OCI-LY7 (cell line): ENCODE measurements at regions not wholly inside any gene's neighbourhood (a gene's known extent, or its start where the extent isn't known, plus 50 kb on each side); places are given as distances from the start of the nearest gene placed in this dataset.

Experiments
- BruUV-seq: library from RNA; stranded (reverse); fragments of 400-500 nt; replicated peaks from 2 replicates; lab custom pipeline; 2021; lab: Mats Ljungman, UMichigan
- CTCF ChIA-PET: fragments of 300-600 bp; sonication (Branson Sonifier 250); formaldehyde crosslinking; loops from one replicate; lab custom pipeline; 2022; ENCODE audit warnings: antibody characterized with exemption; ENCODE audit not compliant: unreplicated experiment; lab: Charles Lee
- POLR2A ChIA-PET: fragments of 300-600 bp; sonication (Branson Sonifier 250); formaldehyde crosslinking; loops from one replicate; lab custom pipeline; 2022; ENCODE audit warnings: antibody characterized with exemption; lab: Charles Lee
- DNase-seq: peaks from one replicate; pipeline ENCODE4 v3.0.0-alpha.2; 2015; ENCODE audit warnings: low spot score
- H2AFZ ChIP-seq: fragments of 200-600 bp; sonication (generic), shearing (Covaris generic); 2 replicates; pipeline ENCODE4 v1.6.1; 2014; ENCODE audit warnings: mild to moderate bottlenecking, antibody characterized with exemption, low read length, moderate library complexity
- H3K27ac ChIP-seq: fragments of 200-600 bp; sonication (generic); 2 replicates; pipeline ENCODE4 v1.5.1; 2014; ENCODE audit warnings: mixed run types, low read depth, mild to moderate bottlenecking, moderate library complexity, low read length, inconsistent platforms; ENCODE audit not compliant: poor library complexity, severe bottlenecking
- H3K36me3 ChIP-seq: fragments of 200-600 bp; sonication (generic); 2 replicates; pipeline ENCODE4 v1.6.1; 2014; ENCODE audit warnings: mild to moderate bottlenecking, antibody characterized with exemption, low read length, moderate library complexity, mixed read lengths; ENCODE audit not compliant: insufficient read depth
- H3K4me1 ChIP-seq: fragments of 200-600 bp; sonication (generic); 2 replicates; pipeline ENCODE4 v1.5.1; 2014; ENCODE audit warnings: mild to moderate bottlenecking, low read length; ENCODE audit not compliant: insufficient read depth, poor library complexity, severe bottlenecking
- H3K4me2 ChIP-seq: fragments of 200-600 bp; sonication (generic); 2 replicates; pipeline ENCODE4 v1.6.1; 2014; ENCODE audit warnings: mild to moderate bottlenecking, low read length
- H3K4me3 ChIP-seq: fragments of 200-600 bp; sonication (generic); 2 replicates; pipeline ENCODE4 v1.5.1; 2014; ENCODE audit warnings: mild to moderate bottlenecking, low read depth, low read length; ENCODE audit not compliant: poor library complexity, severe bottlenecking
- H3K79me2 ChIP-seq: fragments of 200-600 bp; sonication (generic); 2 replicates; pipeline ENCODE4 v1.6.1; 2016; ENCODE audit warnings: low read depth, mild to moderate bottlenecking, low read length, moderate library complexity, mixed read lengths; ENCODE audit not compliant: insufficient read depth
- H3K9me2 ChIP-seq: fragments of 200-600 bp; sonication (generic); 2 replicates; pipeline ENCODE4 v1.6.1; 2016; ENCODE audit warnings: mild to moderate bottlenecking, low read length, mixed read lengths; ENCODE audit not compliant: insufficient read depth
- H3K9me3 ChIP-seq: fragments of 200-600 bp; sonication (generic); 2 replicates; pipeline ENCODE4 v1.6.1; 2014; ENCODE audit warnings: mild to moderate bottlenecking, mixed run types, low read length, mixed read lengths
- H4K20me1 ChIP-seq: fragments of 200-600 bp; sonication (generic); 2 replicates; pipeline ENCODE4 v1.6.1; 2014; ENCODE audit warnings: mild to moderate bottlenecking, antibody characterized with exemption, low read length, moderate library complexity, mixed read lengths; ENCODE audit not compliant: insufficient read depth
- EZH2phosphoT487 ChIP-seq: fragments of 200-600 bp; sonication (generic); IDR thresholded peaks from 2 replicates; pipeline ENCODE4 v1.6.1; 2018; ENCODE audit warnings: low read depth, borderline replicate concordance, mild to moderate bottlenecking, mixed run types, antibody characterized with exemption, low read length, moderate library complexity, mixed read lengths
- intact Hi-C: fragments of 100-400 bp; cut with micrococcal nuclease; formaldehyde crosslinking; loops from one replicate; pipeline ENCODE4 v1.10.0; 2022; ENCODE audit not compliant: unreplicated experiment
- TF ChIP-seq, protein P1 (sequence below): fragments of 200-600 bp; sonication (generic); conservative IDR thresholded peaks from 2 replicates; pipeline ENCODE4 v1.5.1; 2014; ENCODE audit warnings: mild to moderate bottlenecking, antibody characterized with exemption, low read length, moderate library complexity, mixed read lengths

DNA sequence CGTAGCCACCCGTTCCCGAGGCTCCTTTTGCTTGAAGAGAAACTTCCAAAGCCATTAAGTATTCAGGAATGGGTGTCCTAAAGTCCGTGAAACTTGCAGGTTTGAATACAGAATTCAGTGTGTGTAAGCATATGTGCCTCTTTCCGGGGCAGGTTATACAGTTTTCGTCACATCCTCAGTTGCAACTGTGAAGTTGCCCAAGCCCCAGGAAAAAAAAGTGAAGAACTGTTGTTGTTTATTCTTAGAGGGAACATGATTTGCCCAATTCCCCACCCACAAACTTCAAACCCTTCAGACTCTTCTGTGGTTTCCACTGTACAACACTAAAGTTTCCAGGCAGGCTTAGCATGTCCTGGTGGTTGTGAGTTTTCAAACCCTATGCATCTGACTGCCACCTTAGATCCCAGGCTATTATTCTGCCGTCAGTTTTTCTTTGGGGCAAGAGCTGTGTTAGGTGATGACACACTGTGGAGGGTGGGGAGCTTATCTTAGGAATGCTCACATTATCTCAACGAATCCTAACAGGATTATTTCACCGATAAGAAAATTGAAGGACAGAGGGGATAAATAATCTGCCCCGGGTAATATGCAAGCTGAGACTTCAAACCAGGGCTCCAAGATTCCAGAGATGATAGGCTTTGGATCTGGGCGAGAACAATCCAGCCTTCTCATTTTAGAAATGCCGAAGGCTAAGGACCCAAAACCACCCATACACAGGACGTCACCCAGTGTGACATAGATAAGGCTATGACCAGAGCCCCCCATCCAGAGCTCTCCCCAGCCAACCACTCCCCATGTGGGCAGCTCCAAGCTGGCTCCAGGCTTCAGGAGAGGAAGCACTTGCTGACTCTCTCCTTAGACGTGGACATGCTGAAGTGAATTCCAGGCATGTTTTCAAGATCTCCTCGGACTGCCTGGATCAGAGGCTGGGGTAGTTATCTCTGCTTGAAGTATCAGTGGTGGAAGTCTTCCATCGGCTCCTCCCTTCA is 81.7 kb upstream of the AFDN start:
- BruUV-seq: no TSS peak
- CTCF ChIA-PET: no interaction called here

DNA sequence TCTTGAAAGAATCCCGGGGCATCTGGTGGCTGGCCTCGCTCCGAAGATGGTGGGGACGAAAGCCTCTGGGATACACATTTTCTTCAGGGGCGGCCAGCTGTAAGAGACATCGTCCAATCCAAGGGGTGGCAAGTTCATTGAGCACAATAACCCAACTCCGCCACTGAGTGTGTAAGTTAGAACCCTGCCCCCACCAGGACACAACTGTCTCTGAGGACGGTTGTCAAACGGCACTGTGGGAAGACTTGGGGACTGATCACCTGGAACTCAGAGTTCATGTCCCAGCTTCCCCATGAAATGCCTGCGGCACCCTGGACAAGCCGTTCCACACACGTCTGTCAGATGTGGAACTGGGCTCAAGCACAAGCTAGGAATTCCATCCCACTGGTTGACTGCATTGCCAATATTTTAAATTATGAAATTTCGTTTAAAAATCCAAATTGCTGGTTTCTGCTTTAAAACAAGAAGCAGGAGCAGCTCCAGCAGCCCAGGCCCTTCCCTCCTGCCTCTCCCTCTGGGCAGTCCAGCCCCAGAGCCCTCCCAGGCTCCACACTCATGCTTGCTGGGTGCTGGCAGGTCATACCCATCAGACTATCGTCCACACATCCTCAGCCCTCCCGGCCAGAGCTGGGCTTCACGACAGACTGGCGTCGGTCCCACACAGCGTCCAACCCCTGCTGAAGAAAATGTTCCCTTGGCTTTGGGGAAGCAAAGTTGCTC is 80.9 kb upstream of the AFDN start:
- no peaks in the 10 kb centered on the region for H3K4me1 ChIP-seq
- H3K4me3 ChIP-seq: no peak overlapping the region
- H3K27ac ChIP-seq: no peak overlapping the region
- ChIA-PET POLR2A (no interaction called here), CTCF (no interaction called here)
- H3K79me2 ChIP-seq: no peaks in the 10 kb centered on the region
- no peaks in the 10 kb centered on the region for H4K20me1 ChIP-seq
- H2AFZ ChIP-seq: no peak overlapping the region
- no peak for DNase-seq
- no peaks in the 10 kb centered on the region for H3K9me2 ChIP-seq
- no peaks in the 10 kb centered on the region for H3K9me3 ChIP-seq
- H3K36me3 ChIP-seq: no peaks in the 10 kb centered on the region
- TF ChIP-seq EZH2phosphoT487: no peak
- TF ChIP-seq, protein P1, sequence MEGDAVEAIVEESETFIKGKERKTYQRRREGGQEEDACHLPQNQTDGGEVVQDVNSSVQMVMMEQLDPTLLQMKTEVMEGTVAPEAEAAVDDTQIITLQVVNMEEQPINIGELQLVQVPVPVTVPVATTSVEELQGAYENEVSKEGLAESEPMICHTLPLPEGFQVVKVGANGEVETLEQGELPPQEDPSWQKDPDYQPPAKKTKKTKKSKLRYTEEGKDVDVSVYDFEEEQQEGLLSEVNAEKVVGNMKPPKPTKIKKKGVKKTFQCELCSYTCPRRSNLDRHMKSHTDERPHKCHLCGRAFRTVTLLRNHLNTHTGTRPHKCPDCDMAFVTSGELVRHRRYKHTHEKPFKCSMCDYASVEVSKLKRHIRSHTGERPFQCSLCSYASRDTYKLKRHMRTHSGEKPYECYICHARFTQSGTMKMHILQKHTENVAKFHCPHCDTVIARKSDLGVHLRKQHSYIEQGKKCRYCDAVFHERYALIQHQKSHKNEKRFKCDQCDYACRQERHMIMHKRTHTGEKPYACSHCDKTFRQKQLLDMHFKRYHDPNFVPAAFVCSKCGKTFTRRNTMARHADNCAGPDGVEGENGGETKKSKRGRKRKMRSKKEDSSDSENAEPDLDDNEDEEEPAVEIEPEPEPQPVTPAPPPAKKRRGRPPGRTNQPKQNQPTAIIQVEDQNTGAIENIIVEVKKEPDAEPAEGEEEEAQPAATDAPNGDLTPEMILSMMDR: no peak
- no TSS peak for BruUV-seq
- H3K4me2 ChIP-seq: no peak overlapping the region
- intact Hi-C loops: no loop called here

More for the DNA sequence above, 81.7 kb upstream of the AFDN start:
- H3K4me2 ChIP-seq: no peak overlapping the region
- H3K4me3 ChIP-seq: no peak overlapping the region
- POLR2A ChIA-PET: no interaction called here
- H3K27ac ChIP-seq: no peak overlapping the region
- no peaks in the 10 kb centered on the region for H3K9me2 ChIP-seq
- H3K36me3 ChIP-seq: no peaks in the 10 kb centered on the region
- H4K20me1 ChIP-seq: no peaks in the 10 kb centered on the region
- TF ChIP-seq, protein P1: no peak
- no peak for TF ChIP-seq EZH2phosphoT487
- H3K9me3 ChIP-seq: no peaks in the 10 kb centered on the region
- no peak for DNase-seq
- H3K4me1 ChIP-seq: no peaks in the 10 kb centered on the region
- no peaks in the 10 kb centered on the region for H3K79me2 ChIP-seq
- H2AFZ ChIP-seq: no peak overlapping the region
- intact Hi-C loops: no loop called here
